ENCODE measurements at regions not wholly inside any gene's neighbourhood (a gene's known extent, or its start where the extent isn't known, plus 50 kb on each side); places are given as distances from the start of the nearest gene placed in this dataset.
"Not testable (repeated sequence)": the region's sequence is repeated elsewhere in the genome, so short reads cannot be mapped to it uniquely, and the experiment has no call there.

DNA sequence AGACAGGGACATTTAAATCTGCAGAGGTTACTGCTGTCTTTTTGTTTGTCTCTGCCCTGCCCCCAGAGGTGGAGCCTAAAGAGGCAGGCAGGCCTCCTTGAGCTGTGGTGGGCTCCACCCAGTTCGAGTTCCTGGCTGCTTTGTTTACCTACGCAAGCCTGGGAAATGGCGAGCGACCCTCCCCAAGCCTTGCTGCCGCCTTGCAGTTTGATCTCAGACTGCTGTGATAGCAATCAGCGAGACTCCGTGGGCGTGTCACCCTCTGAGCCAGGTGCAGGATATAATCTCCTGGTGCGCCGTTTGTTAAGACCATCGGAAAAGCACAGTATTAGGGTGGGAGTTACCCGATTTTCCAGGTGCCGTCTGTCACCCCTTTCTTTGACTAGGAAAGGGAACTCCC is 93.3 kb downstream of the ANKRD30BL start:
- TF ChIP-seq, protein P1, sequence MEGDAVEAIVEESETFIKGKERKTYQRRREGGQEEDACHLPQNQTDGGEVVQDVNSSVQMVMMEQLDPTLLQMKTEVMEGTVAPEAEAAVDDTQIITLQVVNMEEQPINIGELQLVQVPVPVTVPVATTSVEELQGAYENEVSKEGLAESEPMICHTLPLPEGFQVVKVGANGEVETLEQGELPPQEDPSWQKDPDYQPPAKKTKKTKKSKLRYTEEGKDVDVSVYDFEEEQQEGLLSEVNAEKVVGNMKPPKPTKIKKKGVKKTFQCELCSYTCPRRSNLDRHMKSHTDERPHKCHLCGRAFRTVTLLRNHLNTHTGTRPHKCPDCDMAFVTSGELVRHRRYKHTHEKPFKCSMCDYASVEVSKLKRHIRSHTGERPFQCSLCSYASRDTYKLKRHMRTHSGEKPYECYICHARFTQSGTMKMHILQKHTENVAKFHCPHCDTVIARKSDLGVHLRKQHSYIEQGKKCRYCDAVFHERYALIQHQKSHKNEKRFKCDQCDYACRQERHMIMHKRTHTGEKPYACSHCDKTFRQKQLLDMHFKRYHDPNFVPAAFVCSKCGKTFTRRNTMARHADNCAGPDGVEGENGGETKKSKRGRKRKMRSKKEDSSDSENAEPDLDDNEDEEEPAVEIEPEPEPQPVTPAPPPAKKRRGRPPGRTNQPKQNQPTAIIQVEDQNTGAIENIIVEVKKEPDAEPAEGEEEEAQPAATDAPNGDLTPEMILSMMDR (IDR thresholded peaks at IDR 0.05 in 4 of 5, conservative IDR thresholded peaks at IDR 0.05 in 1 of 5), result not testable (repeated sequence)
- not testable (repeated sequence) for TF ChIP-seq POLR2A (IDR thresholded peaks at IDR 0.05)

Data from gastrocnemius medialis (tissue), 4 donors.